HG03103 (cell line): ENCODE measurements at regions not wholly inside any gene's neighbourhood (a gene's known extent, or its start where the extent isn't known, plus 50 kb on each side); places are given as distances from the start of the nearest gene placed in this dataset.

Experiments used
- ATAC-seq: cut with Tn5 transposase; IDR thresholded peaks from one replicate; pipeline ENCODE4 v1.9.1; 2021; ENCODE audit warnings: low read depth; ENCODE audit not compliant: unreplicated experiment

DNA sequence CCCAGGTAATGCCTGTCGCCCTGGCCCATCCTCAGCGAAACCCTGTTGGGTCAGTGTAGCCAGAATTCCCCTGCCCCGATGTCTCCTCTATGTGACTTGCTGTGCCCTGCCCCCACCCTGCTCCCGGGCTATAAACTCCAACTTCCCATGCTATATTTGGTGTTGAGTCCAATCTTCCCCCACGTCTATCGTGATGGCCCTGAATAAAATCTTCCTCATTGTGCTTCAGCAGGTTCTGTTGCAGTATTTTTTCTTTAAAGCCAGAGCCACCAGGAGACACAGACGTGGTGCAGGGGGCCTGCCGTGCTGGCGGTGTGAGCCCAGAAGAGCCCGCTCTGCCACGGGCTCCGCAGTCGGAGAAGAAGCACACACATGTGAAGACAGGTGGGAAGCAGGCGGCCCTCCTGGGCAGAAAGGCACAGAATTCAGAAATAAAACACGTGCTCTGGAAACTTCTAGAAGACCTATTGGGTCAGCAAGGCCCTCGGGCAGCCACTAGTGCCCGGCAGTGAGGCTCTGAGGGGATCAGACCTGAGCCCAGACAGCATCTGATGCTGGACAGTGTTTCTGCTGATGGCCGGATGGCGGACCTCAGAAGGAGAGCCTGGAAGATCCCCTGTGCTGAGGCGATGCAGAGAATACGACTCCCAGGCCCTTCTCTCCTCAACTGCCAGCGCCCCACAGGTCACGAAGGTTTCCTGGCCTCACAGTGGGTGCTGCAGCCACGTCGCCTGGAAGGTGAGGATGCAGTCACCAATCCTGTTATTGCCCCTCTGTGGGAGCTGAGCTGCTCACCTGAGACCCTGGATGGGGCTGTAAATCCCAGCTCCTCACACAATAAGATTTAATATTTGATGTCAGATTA lies 501.9 kb downstream of the BRD1 start:
- ATAC-seq: no peak

DNA sequence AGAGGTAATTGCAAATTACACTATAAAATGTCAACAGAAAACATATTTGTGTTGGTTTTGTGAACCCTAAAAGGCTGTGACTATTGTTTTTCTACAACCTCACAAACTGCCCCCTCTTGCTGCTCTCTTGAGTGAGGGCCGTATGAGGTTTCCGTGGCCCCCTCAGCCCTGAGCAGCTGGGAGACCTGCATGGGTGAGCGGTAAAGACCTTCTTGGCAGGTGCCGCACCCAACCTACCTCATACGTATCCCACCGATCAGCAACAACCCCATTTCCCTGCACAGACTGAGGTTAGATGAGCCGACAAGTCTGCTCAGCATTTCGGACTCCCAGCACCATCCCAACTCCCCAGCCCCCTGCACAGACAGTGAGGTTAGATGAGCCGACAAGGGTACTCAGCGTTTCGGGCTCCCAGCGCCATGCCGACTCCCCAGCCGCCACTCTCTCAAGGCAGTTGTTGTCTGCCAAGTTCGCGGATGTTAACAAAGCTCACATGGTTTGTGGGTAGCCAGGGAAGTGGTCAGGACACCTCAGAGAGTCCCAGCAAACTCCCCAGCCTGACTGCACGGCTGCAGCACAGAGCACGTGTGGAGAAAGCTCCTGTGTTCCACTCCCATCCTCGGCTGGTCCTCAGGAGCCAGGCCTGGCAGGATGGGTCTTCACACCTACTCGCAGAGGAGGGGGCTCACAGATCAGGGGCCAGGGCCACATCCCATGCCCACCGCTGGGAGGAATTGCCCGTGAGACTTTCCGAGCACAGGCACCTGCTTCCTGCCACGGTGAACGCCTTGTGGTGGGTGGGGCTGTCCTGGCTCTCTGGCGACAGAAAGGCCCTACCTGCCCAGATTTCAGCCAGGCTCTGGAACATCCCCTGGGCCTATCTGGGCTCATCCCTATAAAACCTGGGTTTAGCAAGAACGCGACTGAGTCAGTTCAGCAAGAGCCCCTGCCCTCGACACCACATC lies 502.9 kb downstream of the BRD1 start:
- no peak for ATAC-seq

DNA sequence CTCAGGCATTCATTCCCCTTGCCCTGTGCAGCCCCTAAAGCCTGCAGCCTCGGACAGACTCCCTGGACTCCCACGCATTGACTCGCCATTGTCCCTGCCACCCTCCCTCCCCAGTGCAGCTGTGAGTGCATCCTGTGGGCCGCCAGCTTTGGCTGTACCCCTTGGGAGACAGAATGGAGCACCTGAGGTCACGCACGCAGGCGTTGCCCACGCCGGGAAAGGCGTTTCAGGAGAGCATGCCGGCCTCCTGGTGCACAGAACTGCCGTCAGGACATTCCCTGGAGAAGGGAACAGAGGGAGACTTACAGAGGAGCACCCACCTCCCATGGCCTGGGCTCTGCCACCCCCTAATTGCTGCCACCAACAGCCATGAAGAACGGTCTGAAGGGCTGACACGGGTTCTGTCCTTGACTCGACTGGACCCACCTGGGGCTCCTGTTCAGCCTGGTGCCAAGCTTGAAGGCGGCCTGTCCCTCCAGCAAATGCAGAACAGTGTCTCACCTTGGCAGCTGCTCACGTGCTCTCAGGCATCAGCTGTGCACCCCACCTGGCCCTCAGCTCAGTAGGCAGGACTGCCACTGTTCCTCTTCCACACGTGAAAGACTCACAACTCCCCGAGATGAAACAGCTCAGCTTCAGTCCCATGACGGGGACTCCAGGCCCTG lies 503.8 kb downstream of the BRD1 start:
- no peak for ATAC-seq

DNA sequence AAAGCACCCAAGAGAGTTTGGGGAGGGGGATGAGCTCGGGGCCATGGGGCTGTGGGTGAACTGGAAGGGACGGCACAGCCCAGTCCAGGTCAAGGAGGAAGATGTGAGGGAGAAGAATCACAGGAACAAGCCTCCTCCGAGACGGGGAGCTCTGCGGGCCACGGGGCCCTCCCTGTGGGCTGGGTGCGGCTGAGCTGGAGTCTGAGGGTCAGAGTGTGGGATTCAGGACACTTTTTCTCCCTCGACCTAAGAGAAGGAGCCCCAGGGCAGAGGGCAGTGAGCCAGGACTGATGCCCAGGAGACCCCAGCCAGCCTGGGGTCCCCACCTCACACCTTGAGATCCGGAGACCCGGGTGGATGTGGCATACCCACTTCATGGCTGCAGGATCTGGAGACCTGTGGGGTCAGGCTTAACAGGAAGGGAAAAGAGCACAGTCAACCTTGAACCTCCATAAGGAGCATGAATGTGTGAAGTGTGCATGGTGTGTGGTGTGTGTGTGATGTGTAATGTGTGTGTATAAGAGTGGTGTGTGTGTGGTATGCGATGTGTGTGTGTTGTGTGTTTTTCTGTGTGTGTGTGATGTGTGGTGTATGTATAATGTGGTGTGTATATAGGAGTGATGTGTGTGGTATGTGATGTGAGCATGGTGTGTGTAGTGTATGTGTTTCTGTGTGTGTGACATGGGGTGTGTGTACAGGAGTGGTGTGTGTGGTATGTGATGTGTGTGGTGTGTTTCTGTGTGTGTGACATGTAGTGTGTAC lies 504.6 kb downstream of the BRD1 start:
- no peak for ATAC-seq

DNA sequence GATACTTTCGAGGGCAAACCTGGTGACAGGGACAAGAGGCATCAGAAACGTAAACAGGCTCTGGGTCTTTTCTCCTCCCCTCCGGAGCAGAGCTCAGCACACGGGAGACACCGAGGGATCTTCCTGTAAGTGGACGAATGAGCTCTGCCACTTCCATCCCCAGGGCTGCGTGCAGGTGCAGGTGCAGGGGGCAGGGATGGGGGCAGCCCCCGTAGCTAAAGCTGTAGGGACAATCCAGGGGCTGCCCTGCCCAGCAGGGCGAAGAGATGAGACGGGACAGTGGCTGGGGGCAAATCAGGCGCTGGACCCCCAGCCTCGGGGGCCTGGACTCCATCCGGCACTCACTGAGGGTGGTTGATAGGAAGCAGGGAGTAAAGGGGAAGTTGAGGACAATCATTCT lies 505.4 kb downstream of the BRD1 start:
- ATAC-seq: no peak

DNA sequence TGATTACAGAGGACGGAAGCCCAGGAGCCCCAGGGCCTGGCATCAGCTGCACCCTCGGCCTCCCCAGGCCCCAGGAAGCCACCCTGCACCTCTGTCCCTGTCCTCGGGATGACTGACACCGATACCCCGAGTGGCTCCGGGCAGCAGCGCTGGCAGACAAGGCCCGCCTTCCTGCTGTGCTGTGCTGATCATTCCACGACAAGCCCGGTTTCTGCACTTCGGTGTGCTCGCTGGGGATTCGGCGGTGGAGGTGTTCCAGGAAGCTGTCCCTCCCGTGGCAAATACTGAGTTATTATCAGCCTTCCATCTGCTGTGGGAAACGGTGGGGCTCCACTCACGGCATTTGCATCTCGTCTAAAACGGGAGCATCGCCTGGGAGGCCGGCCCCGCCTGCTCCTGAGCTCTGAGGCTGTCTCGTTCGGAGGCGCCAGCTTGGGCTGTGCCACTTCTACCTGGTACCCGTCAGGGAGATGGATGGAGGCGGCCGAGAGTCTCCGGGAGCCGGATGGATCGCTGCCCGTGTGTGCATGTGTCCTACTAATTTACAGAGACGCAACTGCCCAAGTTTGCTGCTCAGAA lies 506.1 kb downstream of the BRD1 start:
- ATAC-seq: no peak

DNA sequence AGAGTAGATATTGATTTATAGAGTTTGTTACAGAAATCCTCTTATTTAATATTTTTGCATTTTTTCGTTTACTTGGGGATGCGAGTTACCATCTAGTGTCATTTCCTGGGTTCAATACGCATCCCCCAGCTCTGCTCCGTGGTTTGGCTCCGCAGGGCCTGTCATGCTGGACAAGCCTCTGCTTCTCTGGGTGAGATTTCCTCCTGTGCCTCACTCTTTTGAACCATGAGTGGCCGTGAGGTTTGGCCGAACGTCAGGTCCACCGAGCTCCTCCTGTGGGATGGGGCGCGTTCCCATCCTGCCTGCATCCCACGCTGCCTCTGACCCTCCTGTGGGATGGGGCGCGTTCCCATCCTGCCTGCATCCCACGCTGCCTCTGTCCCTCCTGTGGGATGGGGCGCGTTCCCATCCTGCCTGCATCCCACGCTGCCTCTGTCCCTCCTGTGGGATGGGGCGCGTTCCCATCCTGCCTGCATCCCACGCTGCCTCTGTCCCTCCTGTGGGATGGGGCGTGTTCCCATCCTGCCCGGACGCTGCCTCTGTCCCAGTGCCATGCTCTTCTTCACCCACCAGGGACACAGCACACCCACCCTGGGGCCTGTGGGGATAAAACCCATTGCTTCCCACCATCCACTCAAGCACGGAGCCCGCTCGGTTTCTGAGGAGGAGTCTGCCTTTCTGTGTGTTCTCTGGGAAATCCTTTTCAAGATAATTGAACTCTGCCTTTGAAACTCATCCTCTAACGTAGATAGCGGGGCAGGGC lies 506.8 kb downstream of the BRD1 start:
- ATAC-seq: no peak

DNA sequence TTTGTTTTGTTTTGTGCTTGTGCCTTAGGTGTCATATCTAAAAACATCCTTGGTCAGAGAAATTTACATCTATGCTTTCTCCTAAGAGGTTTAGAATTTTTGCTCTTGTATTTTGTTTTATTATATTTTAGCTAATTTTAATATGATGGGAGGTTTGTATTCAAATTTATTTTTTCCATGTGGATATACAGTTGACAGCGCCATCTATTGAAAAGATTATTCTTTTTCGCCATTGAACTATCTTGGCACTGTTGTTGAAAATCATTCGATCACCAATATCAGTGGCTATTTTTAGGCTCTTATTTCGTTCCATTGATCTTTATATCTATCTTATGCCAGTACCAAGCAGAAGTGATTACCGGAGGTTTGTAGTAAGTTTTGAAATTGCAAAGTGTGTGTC lies 510.3 kb downstream of the BRD1 start:
- no peak for ATAC-seq

DNA sequence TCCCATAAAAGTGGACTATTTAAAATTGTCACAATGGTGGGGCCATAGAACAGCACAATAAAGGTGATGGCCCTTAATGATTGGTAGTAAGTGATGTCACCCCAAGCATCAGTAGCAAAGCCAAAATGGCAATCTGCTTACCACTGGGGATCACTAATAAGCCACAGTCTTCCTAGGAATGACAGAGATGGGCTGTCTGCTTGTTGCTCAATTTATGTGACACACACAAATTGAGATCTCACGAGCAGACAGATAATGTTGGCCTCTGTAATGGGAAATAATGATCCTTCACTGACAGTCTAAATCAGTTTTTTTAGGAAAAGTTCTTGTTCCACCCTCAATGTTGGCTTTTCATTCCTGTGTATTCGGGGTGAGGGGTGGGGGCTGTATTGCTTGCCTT lies 515.1 kb downstream of the BRD1 start:
- ATAC-seq: no peak

DNA sequence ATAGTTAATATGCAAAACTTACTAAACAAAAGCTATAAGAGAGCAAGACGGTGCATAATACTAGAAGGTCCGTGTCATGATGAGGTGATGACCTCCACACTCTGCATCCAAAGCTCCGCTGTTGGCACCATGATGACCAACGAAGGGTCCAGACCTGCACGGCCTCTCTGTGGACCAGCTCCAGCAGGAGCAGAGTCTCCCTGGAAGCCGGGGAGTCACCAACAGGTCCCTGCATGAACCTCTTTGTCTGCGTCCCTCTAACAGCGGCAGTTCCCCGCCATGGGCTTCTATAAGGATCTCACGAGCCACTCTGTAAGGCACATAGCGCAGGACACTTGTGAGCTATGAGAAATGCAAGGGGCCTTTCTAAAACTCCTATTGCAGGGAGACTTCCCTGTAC lies 517.3 kb downstream of the BRD1 start:
- ATAC-seq: no peak

DNA sequence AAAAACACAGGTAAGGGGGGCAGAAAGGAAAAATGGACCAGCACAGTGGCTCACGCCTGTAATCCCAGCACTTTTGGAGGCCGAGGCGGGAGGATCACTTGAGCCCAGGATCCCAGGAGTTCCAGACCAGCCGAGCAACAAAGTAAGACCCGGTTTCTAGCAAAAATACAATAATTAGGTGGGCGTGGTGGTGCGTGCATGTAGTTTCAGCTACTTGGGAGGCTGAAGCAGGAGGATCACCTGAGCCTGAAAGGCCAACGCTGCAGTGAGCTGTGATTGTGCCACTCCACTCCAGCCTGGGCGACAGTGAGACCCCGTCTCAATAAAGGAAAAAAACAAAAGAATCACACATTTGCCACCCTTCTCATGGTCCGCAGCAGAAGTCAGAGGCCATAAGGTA lies 519.4 kb downstream of the BRD1 start:
- ATAC-seq: no peak

DNA sequence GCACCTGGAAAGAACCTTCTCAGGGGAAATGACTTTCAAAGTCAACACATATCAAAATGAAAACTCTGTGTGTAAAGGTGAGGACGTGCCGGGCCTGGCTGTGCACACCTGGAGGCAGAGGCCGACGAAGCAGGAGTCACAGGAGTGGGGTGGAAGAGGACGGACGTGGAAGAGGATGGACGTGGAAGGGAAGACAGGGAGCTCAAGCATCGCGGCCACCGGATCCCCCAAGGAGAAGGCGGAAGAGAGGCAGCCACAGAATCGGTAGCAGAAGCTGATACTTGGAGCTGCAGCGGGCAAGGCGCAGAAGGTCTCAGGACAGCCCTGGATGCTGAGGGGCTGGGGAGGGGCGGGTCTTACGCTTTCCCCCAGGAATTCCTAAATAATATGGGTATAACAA lies 519.8 kb downstream of the BRD1 start:
- no peak for ATAC-seq

DNA sequence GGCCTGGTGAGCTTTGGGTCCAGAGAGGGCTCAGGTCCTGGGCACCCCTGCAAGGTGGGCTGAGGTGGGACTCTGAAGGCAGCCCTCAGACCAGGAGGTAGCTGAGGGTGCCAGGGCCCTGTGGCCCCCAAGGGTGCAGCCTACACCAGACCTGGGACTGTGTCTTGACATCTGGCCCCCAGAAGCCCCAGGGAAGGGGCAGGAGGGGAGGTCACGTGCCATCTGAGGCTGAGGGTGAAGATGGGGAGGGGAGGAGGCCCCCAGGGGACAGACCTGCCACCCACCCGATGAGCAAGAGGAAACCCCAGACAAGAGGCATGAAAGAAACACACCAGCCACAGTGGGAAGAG lies 520.2 kb downstream of the BRD1 start:
- no peak for ATAC-seq

DNA sequence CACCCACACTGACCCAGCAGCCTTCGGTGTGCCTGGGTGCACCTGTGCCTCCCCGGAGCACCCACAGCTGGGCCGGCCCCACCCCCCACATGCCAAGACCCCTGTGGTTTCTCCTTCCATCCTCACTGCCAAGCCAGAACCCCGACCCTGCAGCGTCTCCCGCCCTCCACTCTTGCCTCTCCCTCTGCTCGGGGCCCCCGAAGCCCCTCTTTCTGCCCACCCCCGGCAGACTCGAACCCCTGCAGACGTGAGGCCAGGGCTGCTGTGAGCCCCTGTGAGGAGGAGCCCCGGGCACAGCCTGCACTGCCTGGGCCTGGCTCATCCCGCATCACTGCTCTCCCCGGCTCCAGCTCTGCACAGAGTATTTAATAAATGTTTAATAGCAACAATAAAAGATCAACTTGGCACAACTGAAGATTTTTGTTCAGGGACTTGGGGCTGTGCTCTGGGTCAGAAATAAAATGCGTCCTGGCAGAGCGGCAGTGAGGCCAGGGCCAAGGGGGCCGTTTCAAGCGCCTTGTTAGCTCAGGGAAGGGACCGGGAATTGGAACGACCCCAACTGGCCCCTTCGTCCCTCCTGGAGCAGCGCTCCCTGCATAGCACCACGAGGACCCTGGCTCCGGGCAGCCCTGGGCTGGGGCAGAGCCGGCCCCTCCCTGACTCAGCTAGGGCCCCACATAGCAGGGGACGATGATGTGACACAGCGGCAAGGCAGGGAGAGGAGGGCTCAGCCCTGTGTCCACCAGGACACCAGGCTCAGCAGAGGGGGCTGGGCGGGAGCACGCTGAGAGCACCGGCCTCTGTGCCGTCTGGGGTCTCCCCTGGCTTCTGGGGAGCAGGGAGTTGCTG lies 520.8 kb downstream of the BRD1 start:
- no peak for ATAC-seq

DNA sequence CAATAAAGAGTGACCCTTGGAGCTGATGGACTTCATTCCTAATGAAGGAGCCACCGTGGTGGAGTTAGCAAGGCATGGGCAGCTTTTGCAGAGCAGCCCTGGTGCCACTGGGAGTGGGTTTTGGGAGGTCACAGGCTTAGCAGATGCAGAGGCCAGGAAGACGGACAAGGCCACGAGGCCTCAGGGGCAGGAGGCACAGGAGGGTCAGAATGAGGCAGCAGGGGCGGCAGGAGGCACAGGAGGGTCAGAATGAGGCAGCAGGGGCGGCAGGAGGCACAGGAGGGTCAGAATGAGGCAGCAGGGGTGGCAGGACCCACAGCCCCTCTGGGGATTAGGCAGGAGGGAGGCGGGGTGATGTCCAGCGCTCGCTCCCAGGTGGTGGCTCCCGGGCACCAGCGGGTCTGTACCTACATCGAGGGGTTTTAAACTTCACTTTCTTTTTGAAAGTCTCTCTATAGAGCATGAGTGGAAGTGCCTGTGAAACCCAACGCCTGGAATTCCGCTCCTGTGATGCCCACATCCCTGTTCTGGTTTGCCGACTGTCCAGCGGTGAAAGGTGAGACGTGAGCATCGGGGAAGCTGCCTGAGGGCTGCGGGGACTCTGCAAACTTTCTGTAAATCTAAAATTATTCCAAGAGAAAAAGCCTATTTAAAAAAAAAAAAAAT lies 521.6 kb downstream of the BRD1 start:
- ATAC-seq: no peak

DNA sequence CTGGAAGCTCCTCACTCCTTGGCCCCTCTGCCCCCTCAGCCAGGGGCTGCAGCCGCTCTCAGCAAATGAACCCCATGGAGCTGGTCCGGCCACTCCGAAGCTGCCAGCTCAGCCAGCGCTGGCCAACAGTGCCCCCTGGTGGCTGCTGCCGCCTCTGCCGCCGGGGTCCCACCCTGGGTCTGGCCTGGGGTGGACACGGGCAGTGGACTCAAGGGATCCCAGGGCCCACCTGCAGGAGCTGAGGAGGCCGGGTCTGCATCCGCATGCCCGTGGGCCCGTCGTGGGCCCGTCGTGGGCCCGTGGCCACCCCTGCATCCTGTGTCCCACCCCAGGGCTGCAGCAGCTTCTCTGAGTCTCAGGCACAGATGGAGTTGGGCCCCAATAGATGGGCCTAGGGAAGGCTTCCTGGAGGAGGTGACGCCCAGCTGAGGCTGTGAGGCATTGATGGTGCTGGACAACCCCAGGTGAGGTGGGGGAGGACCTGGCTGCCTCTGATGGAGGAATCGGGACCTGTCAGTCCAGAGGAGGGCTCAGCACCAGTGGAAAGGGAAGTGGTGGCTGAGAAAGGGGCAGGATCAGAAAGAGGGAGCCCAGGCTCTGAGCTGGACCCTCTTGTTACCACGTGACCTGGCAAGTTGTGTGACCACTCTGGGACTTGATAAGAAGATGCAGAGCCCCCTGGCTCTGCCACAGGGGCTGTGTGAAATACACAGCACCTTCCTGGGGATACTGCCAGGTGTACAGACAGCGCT lies 522.3 kb downstream of the BRD1 start:
- ATAC-seq: no peak

DNA sequence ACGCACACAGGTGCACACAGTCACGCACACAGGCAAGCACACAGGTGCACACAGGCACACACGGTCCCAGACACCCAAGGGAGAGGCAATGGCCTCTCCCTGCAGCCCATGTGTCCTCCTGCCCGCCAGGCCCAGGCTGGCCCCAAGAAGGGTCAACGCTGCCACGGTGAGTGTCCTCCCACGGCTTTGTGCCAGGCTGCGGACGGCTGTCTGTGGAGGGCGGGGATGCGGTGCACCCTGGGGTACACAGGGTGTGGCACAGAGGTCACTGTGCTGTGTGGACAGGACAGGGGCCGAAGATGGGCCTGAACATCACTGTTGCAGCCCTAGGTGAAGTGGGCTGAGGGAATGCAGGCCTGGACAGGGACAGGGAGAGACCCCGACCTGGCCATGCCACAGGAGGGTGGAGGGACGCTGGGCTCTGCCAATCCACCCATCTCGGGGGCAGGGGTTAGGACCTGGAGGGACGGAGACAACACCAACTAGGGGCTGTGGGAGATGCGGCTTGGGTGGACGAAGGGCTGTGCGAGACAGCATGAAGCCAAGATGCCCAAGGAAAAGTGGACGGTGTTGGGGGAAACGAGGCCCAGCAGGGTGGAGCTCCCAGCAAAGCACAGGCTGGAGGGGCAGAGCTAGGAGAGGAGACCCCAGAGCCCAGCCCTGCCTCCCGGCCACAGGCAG lies 523.8 kb downstream of the BRD1 start:
- no peak for ATAC-seq
